ENCODE measurements at regions not wholly inside any gene's neighbourhood (a gene's known extent, or its start where the extent isn't known, plus 50 kb on each side); places are given as distances from the start of the nearest gene placed in this dataset.

DNA sequence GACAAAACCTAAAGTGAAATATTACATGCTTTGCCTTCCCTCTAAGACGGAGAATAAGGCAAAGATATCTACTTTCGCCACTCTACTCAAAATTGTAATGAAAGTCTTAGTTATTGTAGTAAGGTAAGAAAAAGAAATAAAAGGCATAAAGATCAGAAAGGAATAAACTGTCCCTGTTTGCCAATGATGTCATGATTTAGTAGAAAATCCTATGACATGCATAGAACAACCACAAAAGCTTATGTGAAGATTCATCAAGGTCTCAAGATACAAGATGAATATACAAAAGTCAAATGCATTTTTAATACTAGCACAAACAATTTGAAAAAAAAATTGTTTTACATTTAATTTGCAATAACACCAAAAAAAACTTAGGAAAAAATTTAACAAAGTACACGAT lies 64.0 kb upstream of the FOXQ1 start:
- TF ChIP-seq, protein P1, sequence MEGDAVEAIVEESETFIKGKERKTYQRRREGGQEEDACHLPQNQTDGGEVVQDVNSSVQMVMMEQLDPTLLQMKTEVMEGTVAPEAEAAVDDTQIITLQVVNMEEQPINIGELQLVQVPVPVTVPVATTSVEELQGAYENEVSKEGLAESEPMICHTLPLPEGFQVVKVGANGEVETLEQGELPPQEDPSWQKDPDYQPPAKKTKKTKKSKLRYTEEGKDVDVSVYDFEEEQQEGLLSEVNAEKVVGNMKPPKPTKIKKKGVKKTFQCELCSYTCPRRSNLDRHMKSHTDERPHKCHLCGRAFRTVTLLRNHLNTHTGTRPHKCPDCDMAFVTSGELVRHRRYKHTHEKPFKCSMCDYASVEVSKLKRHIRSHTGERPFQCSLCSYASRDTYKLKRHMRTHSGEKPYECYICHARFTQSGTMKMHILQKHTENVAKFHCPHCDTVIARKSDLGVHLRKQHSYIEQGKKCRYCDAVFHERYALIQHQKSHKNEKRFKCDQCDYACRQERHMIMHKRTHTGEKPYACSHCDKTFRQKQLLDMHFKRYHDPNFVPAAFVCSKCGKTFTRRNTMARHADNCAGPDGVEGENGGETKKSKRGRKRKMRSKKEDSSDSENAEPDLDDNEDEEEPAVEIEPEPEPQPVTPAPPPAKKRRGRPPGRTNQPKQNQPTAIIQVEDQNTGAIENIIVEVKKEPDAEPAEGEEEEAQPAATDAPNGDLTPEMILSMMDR (tag by site-specific recombination; IDR thresholded peaks at IDR 0.05) = no peak
- TF ChIP-seq ZNF10 (tag by site-specific recombination; IDR thresholded peaks at IDR 0.05) = no peak
- no peak for TF ChIP-seq ZBTB7A (tag by site-specific recombination; IDR thresholded peaks at IDR 0.05; ENCODE audit: low read depth)
- no peak for TF ChIP-seq ZNF133 (tag by site-specific recombination; IDR thresholded peaks at IDR 0.05)
- no peak for TF ChIP-seq ZFP3 (tag by site-specific recombination; IDR thresholded peaks at IDR 0.05; ENCODE audit: low read depth)
- TF ChIP-seq, protein P2, sequence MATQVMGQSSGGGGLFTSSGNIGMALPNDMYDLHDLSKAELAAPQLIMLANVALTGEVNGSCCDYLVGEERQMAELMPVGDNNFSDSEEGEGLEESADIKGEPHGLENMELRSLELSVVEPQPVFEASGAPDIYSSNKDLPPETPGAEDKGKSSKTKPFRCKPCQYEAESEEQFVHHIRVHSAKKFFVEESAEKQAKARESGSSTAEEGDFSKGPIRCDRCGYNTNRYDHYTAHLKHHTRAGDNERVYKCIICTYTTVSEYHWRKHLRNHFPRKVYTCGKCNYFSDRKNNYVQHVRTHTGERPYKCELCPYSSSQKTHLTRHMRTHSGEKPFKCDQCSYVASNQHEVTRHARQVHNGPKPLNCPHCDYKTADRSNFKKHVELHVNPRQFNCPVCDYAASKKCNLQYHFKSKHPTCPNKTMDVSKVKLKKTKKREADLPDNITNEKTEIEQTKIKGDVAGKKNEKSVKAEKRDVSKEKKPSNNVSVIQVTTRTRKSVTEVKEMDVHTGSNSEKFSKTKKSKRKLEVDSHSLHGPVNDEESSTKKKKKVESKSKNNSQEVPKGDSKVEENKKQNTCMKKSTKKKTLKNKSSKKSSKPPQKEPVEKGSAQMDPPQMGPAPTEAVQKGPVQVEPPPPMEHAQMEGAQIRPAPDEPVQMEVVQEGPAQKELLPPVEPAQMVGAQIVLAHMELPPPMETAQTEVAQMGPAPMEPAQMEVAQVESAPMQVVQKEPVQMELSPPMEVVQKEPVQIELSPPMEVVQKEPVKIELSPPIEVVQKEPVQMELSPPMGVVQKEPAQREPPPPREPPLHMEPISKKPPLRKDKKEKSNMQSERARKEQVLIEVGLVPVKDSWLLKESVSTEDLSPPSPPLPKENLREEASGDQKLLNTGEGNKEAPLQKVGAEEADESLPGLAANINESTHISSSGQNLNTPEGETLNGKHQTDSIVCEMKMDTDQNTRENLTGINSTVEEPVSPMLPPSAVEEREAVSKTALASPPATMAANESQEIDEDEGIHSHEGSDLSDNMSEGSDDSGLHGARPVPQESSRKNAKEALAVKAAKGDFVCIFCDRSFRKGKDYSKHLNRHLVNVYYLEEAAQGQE (tag by site-specific recombination; IDR thresholded peaks at IDR 0.05) = no peak
- TF ChIP-seq, protein P3, sequence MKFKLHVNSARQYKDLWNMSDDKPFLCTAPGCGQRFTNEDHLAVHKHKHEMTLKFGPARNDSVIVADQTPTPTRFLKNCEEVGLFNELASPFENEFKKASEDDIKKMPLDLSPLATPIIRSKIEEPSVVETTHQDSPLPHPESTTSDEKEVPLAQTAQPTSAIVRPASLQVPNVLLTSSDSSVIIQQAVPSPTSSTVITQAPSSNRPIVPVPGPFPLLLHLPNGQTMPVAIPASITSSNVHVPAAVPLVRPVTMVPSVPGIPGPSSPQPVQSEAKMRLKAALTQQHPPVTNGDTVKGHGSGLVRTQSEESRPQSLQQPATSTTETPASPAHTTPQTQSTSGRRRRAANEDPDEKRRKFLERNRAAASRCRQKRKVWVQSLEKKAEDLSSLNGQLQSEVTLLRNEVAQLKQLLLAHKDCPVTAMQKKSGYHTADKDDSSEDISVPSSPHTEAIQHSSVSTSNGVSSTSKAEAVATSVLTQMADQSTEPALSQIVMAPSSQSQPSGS (tag by site-specific recombination; IDR thresholded peaks at IDR 0.05; ENCODE audit: low read depth) = peak; percentile 78
- TF ChIP-seq ZNF510 (tag by site-specific recombination; IDR thresholded peaks at IDR 0.05; ENCODE audit: insufficient replicate concordance) = no peak
